ENCODE measurements at regions not wholly inside any gene's neighbourhood (a gene's known extent, or its start where the extent isn't known, plus 50 kb on each side); places are given as distances from the start of the nearest gene placed in this dataset.
"Not testable (repeated sequence)": the region's sequence is repeated elsewhere in the genome, so short reads cannot be mapped to it uniquely, and the experiment has no call there.

- H3K27me3 ChIP-seq (ENCODE audit: insufficient read depth, low read length): peaks cover 2% of the 10 kb centered on the region
- no peaks in the 10 kb centered on the region for H4K20me1 ChIP-seq (ENCODE audit: insufficient read depth, low read length)
- no peak overlapping the region for H3K4me2 ChIP-seq (ENCODE audit: insufficient read depth, low read length)
- no peaks in the 10 kb centered on the region for H3K4me1 ChIP-seq (ENCODE audit: insufficient read depth, low read length)
- no peak for TF ChIP-seq CTCF (IDR thresholded peaks at IDR 0.05; ENCODE audit: extremely low read depth, low read depth, low read length)
- DNase-seq (ENCODE audit: insufficient read length, low spot score, missing footprints): no peak
- no peaks in the 10 kb centered on the region for H3K36me3 ChIP-seq (ENCODE audit: insufficient read depth, low read length)
- H3K4me3 ChIP-seq (ENCODE audit: insufficient read depth, low read length): no peak overlapping the region
- H2AFZ ChIP-seq (ENCODE audit: low read length): no peak overlapping the region
- H3K27ac ChIP-seq (ENCODE audit: low read depth, low read length): no peak overlapping the region
- no peaks in the 10 kb centered on the region for H3K9me3 ChIP-seq (ENCODE audit: low read depth, low read length)
- no peaks in the 10 kb centered on the region for H3K79me2 ChIP-seq (ENCODE audit: insufficient read depth, low read length)
Observed at GRCh38 chr12:71385155-71385554, 54.4 kb upstream of the LGR5 start.

GRCh38 chr12:71376711-71377355, 62.8 kb upstream of the LGR5 start:
- H3K79me2 ChIP-seq (ENCODE audit: insufficient read depth, low read length); H4K20me1 ChIP-seq (ENCODE audit: insufficient read depth, low read length); H3K4me1 ChIP-seq (ENCODE audit: insufficient read depth, low read length); H3K27me3 ChIP-seq (ENCODE audit: insufficient read depth, low read length); H3K9me3 ChIP-seq (ENCODE audit: low read depth, low read length); H3K36me3 ChIP-seq (ENCODE audit: insufficient read depth, low read length); H2AFZ ChIP-seq (ENCODE audit: low read length); DNase-seq (ENCODE audit: insufficient read length, low spot score, missing footprints); H3K4me3 ChIP-seq (ENCODE audit: insufficient read depth, low read length); H3K4me2 ChIP-seq (ENCODE audit: insufficient read depth, low read length); H3K27ac ChIP-seq (ENCODE audit: low read depth, low read length): not testable (repeated sequence)

GRCh38 chr12:71371122-71371521, 68.5 kb upstream of the LGR5 start:
- Histone ChIP-seq H3K79me2 (ENCODE audit: insufficient read depth, low read length) (no peaks in the 10 kb centered on the region), H3K9me3 (ENCODE audit: low read depth, low read length) (no peaks in the 10 kb centered on the region), H3K27ac (ENCODE audit: low read depth, low read length) (no peak overlapping the region), H2AFZ (ENCODE audit: low read length) (no peak overlapping the region), H3K27me3 (ENCODE audit: insufficient read depth, low read length) (no peaks in the 10 kb centered on the region), H3K4me2 (ENCODE audit: insufficient read depth, low read length) (no peak overlapping the region), H3K4me1 (ENCODE audit: insufficient read depth, low read length) (no peaks in the 10 kb centered on the region), H3K4me3 (ENCODE audit: insufficient read depth, low read length) (no peak overlapping the region), H3K36me3 (ENCODE audit: insufficient read depth, low read length) (no peaks in the 10 kb centered on the region), H4K20me1 (ENCODE audit: insufficient read depth, low read length) (no peaks in the 10 kb centered on the region)
- TF ChIP-seq CTCF (IDR thresholded peaks at IDR 0.05; ENCODE audit: extremely low read depth, low read depth, low read length): no peak
- no peak for DNase-seq (ENCODE audit: insufficient read length, low spot score, missing footprints)

GRCh38 chr12:71360013-71360412, 79.6 kb upstream of the LGR5 start:
- no peaks in the 10 kb centered on the region for H4K20me1 ChIP-seq (ENCODE audit: insufficient read depth, low read length)
- H3K4me2 ChIP-seq (ENCODE audit: insufficient read depth, low read length): no peak overlapping the region
- H3K4me1 ChIP-seq (ENCODE audit: insufficient read depth, low read length): no peaks in the 10 kb centered on the region
- H3K27ac ChIP-seq (ENCODE audit: low read depth, low read length): no peak overlapping the region
- no peaks in the 10 kb centered on the region for H3K9me3 ChIP-seq (ENCODE audit: low read depth, low read length)
- no peaks in the 10 kb centered on the region for H3K79me2 ChIP-seq (ENCODE audit: insufficient read depth, low read length)
- H3K4me3 ChIP-seq (ENCODE audit: insufficient read depth, low read length): no peak overlapping the region
- no peak overlapping the region for H2AFZ ChIP-seq (ENCODE audit: low read length)
- no peak for TF ChIP-seq CTCF (IDR thresholded peaks at IDR 0.05; ENCODE audit: extremely low read depth, low read depth, low read length)
- DNase-seq (ENCODE audit: insufficient read length, low spot score, missing footprints): no peak
- no peaks in the 10 kb centered on the region for H3K36me3 ChIP-seq (ENCODE audit: insufficient read depth, low read length)
- no peaks in the 10 kb centered on the region for H3K27me3 ChIP-seq (ENCODE audit: insufficient read depth, low read length)
